ENCODE measurements at regions not wholly inside any gene's neighbourhood (a gene's known extent, or its start where the extent isn't known, plus 50 kb on each side); places are given as distances from the start of the nearest gene placed in this dataset.

DNA sequence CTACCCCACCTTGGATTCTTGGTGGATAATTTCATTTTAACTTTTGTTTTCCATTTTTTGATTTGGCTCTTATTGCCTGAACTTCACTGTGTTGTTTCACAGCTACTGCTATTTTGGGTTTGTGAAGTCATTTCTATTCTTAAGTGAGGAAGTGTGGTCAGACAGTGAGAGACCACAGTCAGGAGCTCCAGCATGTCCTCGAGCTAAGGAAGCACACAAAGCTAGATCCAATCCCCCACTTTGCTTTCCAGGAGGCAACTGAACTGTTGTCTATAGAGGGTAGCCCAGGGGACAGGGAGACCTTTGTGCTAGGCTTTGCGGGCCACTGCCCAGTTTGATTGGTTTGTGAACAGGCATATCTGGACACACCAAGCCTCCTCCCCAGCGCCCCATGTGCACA is 251.8 kb upstream of the KIRREL3 start:
- no peak overlapping the region for H3K27ac Mint-ChIP-seq
- ATAC-seq, result no peak
- no peak for DNase-seq (ENCODE audit: low spot score in 2 of 2)
- H3K9me3 Mint-ChIP-seq, result no peaks in the 10 kb centered on the region
- no peaks in the 10 kb centered on the region for H3K36me3 Mint-ChIP-seq

GRCh38 chr11:127249576-127249975 is 249.0 kb upstream of the KIRREL3 start:
- DNase-seq (ENCODE audit: low spot score in 2 of 2) (no peak), ATAC-seq (no peak)
- H3K27ac Mint-ChIP-seq, result no peak overlapping the region
- H3K36me3 Mint-ChIP-seq, result no peaks in the 10 kb centered on the region
- no peaks in the 10 kb centered on the region for H3K9me3 Mint-ChIP-seq

DNA sequence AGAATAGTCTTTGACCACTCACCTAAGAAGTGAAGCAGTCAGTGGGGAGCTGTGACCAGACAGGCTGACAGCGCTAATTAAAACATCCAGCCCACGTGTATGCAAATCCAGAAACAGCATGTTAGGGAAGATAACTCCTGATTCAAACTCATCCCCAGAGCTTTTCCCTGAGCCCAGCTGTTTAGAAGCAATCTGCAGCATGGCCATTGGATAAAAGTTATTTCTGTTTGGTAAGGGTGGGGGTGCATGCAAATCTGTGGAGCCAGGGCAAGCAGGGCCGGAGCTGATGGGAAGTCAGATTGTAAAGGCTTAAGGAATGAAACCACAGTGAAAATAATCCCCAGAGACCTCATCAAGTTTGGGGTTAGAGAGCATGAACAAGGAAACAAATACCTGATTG is 247.9 kb upstream of the KIRREL3 start:
- no peak for ATAC-seq
- H3K9me3 Mint-ChIP-seq, result no peaks in the 10 kb centered on the region
- H3K36me3 Mint-ChIP-seq, result no peaks in the 10 kb centered on the region
- no peak for DNase-seq (ENCODE audit: low spot score in 2 of 2)
- no peak overlapping the region for H3K27ac Mint-ChIP-seq

GRCh38 chr11:127247261-127247851 is 246.8 kb upstream of the KIRREL3 start:
- ATAC-seq, result no peak
- Mint-ChIP-seq H3K9me3 (no peaks in the 10 kb centered on the region), H3K36me3 (no peaks in the 10 kb centered on the region)

DNA sequence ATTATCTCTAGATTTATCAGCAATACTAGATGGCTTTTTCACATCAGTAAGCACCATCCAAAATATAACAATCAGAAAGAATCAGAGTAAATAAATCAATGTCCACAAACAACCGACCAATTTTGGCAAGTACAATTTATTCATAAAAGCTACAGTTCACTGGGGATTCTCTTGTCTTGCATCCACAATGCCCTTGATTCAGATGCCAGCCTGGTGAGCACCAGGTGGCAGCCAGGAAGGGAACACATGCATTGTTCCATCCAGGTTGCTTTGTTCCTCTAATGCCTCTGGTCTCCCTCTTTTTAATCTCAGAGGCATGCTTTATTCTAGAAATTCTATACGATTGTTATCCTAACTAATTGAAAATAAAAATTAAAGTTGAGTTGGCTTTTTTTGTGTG is 242.1 kb upstream of the KIRREL3 start:
- Mint-ChIP-seq H3K36me3 (no peaks in the 10 kb centered on the region), H3K27ac (no peak overlapping the region), H3K9me3 (no peaks in the 10 kb centered on the region)
- ATAC-seq, result no peak
- DNase-seq (ENCODE audit: low spot score in 2 of 2), result no peak

More at GRCh38 chr11:127247261-127247851, 246.8 kb upstream of the KIRREL3 start:
- no peak overlapping the region for H3K27ac Mint-ChIP-seq
- no peak for DNase-seq (ENCODE audit: low spot score in 2 of 2)

GRCh38 chr11:127238321-127238720 is 237.8 kb upstream of the KIRREL3 start:
- Mint-ChIP-seq H3K27ac (no peak overlapping the region), H3K9me3 (no peaks in the 10 kb centered on the region), H3K36me3 (no peaks in the 10 kb centered on the region)
- no peak for ATAC-seq
- DNase-seq (ENCODE audit: low spot score in 2 of 2), result no peak

- H3K9me3 Mint-ChIP-seq, result no peaks in the 10 kb centered on the region
- H3K27ac Mint-ChIP-seq, result no peak overlapping the region
- no peak for ATAC-seq
- H3K36me3 Mint-ChIP-seq, result no peaks in the 10 kb centered on the region
- DNase-seq (ENCODE audit: low spot score in 2 of 2), result no peak
These were observed 236.2 kb upstream of the KIRREL3 start for GRCh38 chr11:127236776-127237175.

DNA sequence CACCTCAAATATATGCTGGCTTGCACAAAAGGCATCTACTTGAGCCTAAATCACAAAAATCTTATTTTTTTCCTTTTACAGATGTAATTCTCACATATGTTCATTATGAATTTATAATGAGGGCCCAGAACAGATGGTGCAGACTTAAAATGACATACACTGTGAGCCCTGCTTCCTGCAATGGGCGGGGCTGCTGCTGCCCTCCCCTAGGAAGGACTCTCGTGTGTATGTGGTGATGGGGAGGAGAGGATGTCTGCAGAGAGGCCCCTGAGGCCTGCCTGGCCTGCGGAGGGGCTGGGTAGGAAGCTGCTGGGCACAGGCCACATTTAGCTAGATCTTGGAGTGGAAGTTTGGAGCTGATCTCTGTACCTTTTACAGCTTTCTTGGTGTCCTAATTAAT is 233.4 kb upstream of the KIRREL3 start:
- Mint-ChIP-seq H3K27ac (no peak overlapping the region), H3K9me3 (no peaks in the 10 kb centered on the region), H3K36me3 (no peaks in the 10 kb centered on the region)
- DNase-seq (ENCODE audit: low spot score in 2 of 2) (no peak), ATAC-seq (no peak)

- DNase-seq (ENCODE audit: low spot score in 2 of 2), result no peak
- no peak for ATAC-seq
- Mint-ChIP-seq H3K9me3 (no peaks in the 10 kb centered on the region), H3K36me3 (no peaks in the 10 kb centered on the region), H3K27ac (no peak overlapping the region)
These were observed 229.8 kb upstream of the KIRREL3 start for GRCh38 chr11:127230392-127230791.

- no peak overlapping the region for H3K27ac Mint-ChIP-seq
- peaks cover 0 to 5% of the 10 kb centered on the region in 2 donors for H3K9me3 Mint-ChIP-seq
- DNase-seq (ENCODE audit: low spot score in 2 of 2), result no peak
- H3K36me3 Mint-ChIP-seq, result no peaks in the 10 kb centered on the region
- ATAC-seq, result no peak
These were observed 226.4 kb upstream of the KIRREL3 start for GRCh38 chr11:127226949-127227348.

DNA sequence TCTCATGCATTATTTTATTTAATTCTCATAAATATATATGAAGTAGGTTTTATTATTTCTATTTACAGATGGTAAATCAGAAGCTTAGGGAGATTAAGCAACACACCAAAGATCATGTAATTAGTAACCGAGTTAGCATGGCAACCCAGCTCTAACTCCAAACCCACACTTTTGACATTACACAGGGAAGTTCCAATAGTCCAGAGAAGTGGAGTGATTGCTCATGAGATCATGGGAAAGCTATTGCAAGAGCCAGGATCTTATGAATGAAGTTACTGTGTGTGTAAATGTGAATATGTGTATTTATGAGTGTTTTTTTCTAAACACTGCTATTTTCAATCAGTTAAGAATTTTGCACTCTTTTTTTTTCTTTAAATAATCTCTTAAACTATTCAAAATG is 225.8 kb upstream of the KIRREL3 start:
- peaks cover 0 to 5% of the 10 kb centered on the region in 2 donors for H3K9me3 Mint-ChIP-seq
- ATAC-seq (no peak), DNase-seq (ENCODE audit: low spot score in 2 of 2) (no peak)
- no peaks in the 10 kb centered on the region for H3K36me3 Mint-ChIP-seq
- no peak overlapping the region for H3K27ac Mint-ChIP-seq

GRCh38 chr11:127225619-127226018 is 225.0 kb upstream of the KIRREL3 start:
- Mint-ChIP-seq H3K36me3 (no peaks in the 10 kb centered on the region), H3K9me3 (peaks cover 0 to 5% of the 10 kb centered on the region in 2 donors), H3K27ac (no peak overlapping the region)
- ATAC-seq (no peak), DNase-seq (ENCODE audit: low spot score in 2 of 2) (no peak)

DNA sequence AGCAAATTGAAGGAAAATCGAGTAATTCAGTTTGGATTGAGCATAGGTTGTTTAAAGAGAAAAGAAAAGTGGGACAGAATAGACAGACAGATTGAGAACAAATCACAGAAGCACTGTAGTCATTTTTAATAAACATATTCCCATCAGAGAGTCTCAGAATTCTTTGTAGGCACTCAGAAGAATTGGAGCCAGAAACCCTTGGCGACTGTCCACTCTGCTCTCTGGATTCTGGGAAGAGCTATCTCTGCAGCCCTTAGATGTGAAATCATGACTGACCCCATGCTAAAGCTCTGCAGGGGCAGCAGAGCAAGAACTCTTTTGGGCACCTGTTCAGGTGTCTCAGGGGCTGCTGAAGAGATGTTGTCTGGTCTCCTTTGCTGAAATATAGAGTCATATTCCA is 223.7 kb upstream of the KIRREL3 start:
- DNase-seq (ENCODE audit: low spot score in 2 of 2) (no peak), ATAC-seq (no peak)
- Mint-ChIP-seq H3K27ac (no peak overlapping the region), H3K9me3 (peaks cover 0 to 5% of the 10 kb centered on the region in 2 donors), H3K36me3 (no peaks in the 10 kb centered on the region)

GRCh38 chr11:127223633-127224032 is 223.1 kb upstream of the KIRREL3 start:
- Mint-ChIP-seq H3K9me3 (peaks cover 0 to 5% of the 10 kb centered on the region in 2 donors), H3K27ac (no peak overlapping the region), H3K36me3 (no peaks in the 10 kb centered on the region)
- DNase-seq (ENCODE audit: low spot score in 2 of 2), result no peak
- no peak for ATAC-seq

DNA sequence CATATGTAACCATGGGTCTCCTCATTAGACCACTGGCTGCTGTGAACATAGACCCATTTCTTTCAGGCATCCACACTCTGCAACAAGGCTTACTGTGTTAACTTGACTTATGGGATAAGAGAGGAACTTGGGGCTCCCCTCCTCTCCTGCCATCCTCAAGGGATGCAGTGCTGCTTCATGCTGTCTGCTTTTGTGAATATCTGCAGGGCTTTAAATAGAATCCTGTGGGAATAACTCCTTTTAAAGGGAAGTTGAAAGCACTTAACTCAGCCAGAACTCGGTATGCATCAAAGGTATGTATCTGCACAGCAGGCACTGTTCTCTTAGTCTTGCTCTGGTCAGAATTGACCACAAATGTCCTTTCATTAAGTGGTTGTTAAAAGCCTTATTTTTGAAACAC is 222.5 kb upstream of the KIRREL3 start:
- Mint-ChIP-seq H3K36me3 (no peaks in the 10 kb centered on the region), H3K27ac (no peak overlapping the region), H3K9me3 (peaks cover 0 to 5% of the 10 kb centered on the region in 2 donors)
- ATAC-seq (no peak), DNase-seq (ENCODE audit: low spot score in 2 of 2) (no peak)

- H3K9me3 Mint-ChIP-seq, result peaks cover 0 to 5% of the 10 kb centered on the region in 2 donors
- ATAC-seq (no peak), DNase-seq (ENCODE audit: low spot score in 2 of 2) (no peak)
- no peaks in the 10 kb centered on the region for H3K36me3 Mint-ChIP-seq
- H3K27ac Mint-ChIP-seq, result no peak overlapping the region
These were observed 219.1 kb upstream of the KIRREL3 start for GRCh38 chr11:127219704-127220103.

DNA sequence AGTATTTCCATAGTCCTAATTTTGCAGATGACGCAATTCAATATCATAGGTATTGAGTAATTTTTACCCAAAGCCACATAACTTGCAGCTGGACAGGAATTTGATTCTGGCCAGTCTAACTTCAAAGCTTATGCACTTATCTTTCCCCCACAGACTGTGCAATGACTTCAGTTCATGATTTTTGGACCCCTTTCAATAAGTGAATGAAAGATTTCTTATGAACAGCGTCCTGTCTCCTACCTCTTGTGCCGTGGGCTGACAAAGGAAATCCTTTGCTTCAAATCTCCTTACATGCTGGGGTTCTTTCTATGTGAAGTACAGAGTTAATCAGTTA is 217.7 kb upstream of the KIRREL3 start:
- ATAC-seq (no peak), DNase-seq (ENCODE audit: low spot score in 2 of 2) (no peak)
- Mint-ChIP-seq H3K27ac (no peak overlapping the region), H3K36me3 (no peaks in the 10 kb centered on the region), H3K9me3 (no peaks in the 10 kb centered on the region)

DNA sequence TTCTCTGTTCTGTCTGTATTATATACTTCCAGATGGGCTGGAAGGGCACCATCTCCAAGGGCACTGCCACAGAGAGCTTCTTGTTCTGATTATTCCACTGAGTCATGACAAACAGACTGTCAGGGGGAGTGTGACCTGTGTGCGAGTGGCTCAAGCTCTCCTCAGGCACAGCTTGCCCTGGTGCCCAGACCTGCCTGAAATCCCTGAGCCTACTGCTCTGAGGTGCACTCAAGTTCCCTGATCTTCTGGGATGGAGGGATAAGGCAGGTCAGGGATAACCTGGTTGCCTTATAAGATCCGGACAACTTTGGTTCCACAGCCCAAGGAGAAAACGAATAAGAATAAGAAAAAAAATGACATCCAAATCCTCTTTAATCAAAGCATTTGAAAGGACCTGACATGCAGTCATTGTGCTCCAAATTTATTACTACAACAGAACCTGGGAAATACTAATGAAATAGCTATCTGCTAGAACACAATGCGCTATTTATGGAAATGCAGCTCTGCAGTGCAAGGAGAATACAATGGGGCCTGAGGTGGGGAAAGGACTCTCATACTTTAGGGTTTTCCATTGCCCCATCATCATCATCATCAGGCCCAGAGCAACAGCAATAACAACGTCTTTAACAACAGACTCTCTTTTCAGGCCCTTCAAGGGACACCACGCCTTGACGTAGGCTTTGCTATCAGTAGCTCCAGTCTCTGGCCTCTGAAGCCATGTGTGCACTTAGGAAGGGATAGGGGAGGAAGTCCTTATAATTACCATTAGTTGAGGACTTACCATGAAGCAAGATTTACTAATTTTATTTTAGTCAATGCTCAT is 217.1 kb upstream of the KIRREL3 start:
- Mint-ChIP-seq H3K9me3 (no peaks in the 10 kb centered on the region), H3K27ac (no peak overlapping the region), H3K36me3 (no peaks in the 10 kb centered on the region)
- no peak for DNase-seq (ENCODE audit: low spot score in 2 of 2)
- ATAC-seq, result no peak

All from activated naive CD4-positive, alpha-beta T cell treated with anti-CD3 and anti-CD28 coated beads, Interleukin-2, amount 50 U/mL, for 72 hours (primary cell).